Keratinocyte (primary cell): ENCODE measurements at regions not wholly inside any gene's neighbourhood (a gene's known extent, or its start where the extent isn't known, plus 50 kb on each side); places are given as distances from the start of the nearest gene placed in this dataset.

ENCODE experiments used
- DNase-seq: peaks from one replicate; pipeline ENCODE4 v3.0.0-alpha.2; 2011; ENCODE audit warnings: low read depth, missing footprints, low spot score
- FAIRE-seq: peaks from 2 replicates; lab custom pipeline; 2011; peaks lifted over from hg19 to GRCh38; lab: Jason Lieb, UNC
- H2AFZ ChIP-seq: 2 replicates; pipeline ENCODE4 v1.6.0; 2012; ENCODE audit warnings: low read length, control low read depth, inconsistent platforms; ENCODE audit not compliant: control insufficient read depth
- H3K27ac ChIP-seq: 2 replicates; pipeline ENCODE4 v1.5.1; 2011; ENCODE audit warnings: low read length; ENCODE audit not compliant: control insufficient read depth, insufficient read depth
- H3K27me3 ChIP-seq: 3 replicates; pipeline ENCODE4 v1.6.0; 2011; ENCODE audit warnings: low read length; ENCODE audit not compliant: control insufficient read depth, insufficient read depth; ENCODE audit errors: extremely low read depth
- H3K36me3 ChIP-seq, 2 experiments: 2 replicates in 1 of 2; 3 replicates in 1 of 2; pipeline ENCODE4 v1.5.1; 2011; ENCODE audit warnings: low read length in 2 of 2, mild to moderate bottlenecking in 1 of 2; ENCODE audit not compliant: control insufficient read depth in 2 of 2, insufficient read depth in 2 of 2; ENCODE audit errors: extremely low read depth in 1 of 2
- H3K4me1 ChIP-seq: 3 replicates; pipeline ENCODE4 v1.5.1; 2011; ENCODE audit warnings: low read length; ENCODE audit not compliant: control insufficient read depth, insufficient read depth; ENCODE audit errors: extremely low read depth
- H3K4me2 ChIP-seq: 3 replicates; pipeline ENCODE4 v1.6.0; 2011; ENCODE audit warnings: low read depth, low read length; ENCODE audit not compliant: control insufficient read depth, insufficient read depth; ENCODE audit errors: extremely low read depth
- H3K4me3 ChIP-seq, 3 experiments: fragments of 200-600 bp in 1 of 3; sonication (generic) in 1 of 3; 2 replicates in 2 of 3; 3 replicates in 1 of 3; pipeline ENCODE4 v1.5.1; 2011 to 2016; ENCODE audit warnings: low read length in 3 of 3, mild to moderate bottlenecking in 3 of 3, control low read depth in 2 of 3, inconsistent platforms in 1 of 3, low read depth in 1 of 3, mixed read lengths in 1 of 3, mixed run types in 1 of 3, moderate library complexity in 1 of 3; ENCODE audit not compliant: control insufficient read depth in 2 of 3, insufficient read depth in 2 of 3; ENCODE audit errors: extremely low read depth in 1 of 3
- H3K79me2 ChIP-seq: 2 replicates; pipeline ENCODE4 v1.6.0; 2012; ENCODE audit warnings: low read length; ENCODE audit not compliant: control insufficient read depth, insufficient read depth
- H3K9ac ChIP-seq: 3 replicates; pipeline ENCODE4 v1.6.0; 2011; ENCODE audit warnings: low read length; ENCODE audit not compliant: control insufficient read depth, insufficient read depth; ENCODE audit errors: extremely low read depth
- H3K9me1 ChIP-seq: 3 replicates; pipeline ENCODE4 v1.6.0; 2011; ENCODE audit warnings: low read length; ENCODE audit not compliant: control insufficient read depth, insufficient read depth; ENCODE audit errors: extremely low read depth
- H3K9me3 ChIP-seq: 2 replicates; pipeline ENCODE4 v1.5.1; 2012; ENCODE audit warnings: low read depth, low read length; ENCODE audit not compliant: control insufficient read depth
- H4K20me1 ChIP-seq: 3 replicates; pipeline ENCODE4 v1.6.0; 2011; ENCODE audit warnings: low read length; ENCODE audit not compliant: control insufficient read depth, insufficient read depth; ENCODE audit errors: extremely low read depth
- CTCF ChIP-seq, 3 experiments: IDR thresholded peaks in 1 of 3; conservative IDR thresholded peaks in 1 of 3; optimal IDR thresholded peaks in 1 of 3; 2 replicates in 2 of 3; 3 replicates in 1 of 3; pipeline versions ENCODE3 to v1.5.1; 2011; ENCODE audit warnings: low read length in 3 of 3, mild to moderate bottlenecking in 3 of 3, moderate library complexity in 2 of 3, control low read depth in 1 of 3, inconsistent platforms in 1 of 3; ENCODE audit not compliant: insufficient read depth in 2 of 3; ENCODE audit errors: extremely low read depth in 1 of 3
- EZH2 ChIP-seq: IDR thresholded peaks from one replicate; pipeline ENCODE4 v1.6.1; 2012; ENCODE audit warnings: inconsistent platforms, mild to moderate bottlenecking, low read length, moderate library complexity
- dilution Hi-C: fragments of 300-500 bp; cut with MboI; formaldehyde crosslinking; loops from one replicate; pipeline ENCODE4 v1.7.0; 2020; ENCODE audit warnings: low sequenced_read_pairs; ENCODE audit not compliant: extremely low pct_ligation_motif_present

GRCh38 chr3:118337649-118338048 is 697.0 kb downstream of the IGSF11 start:
- H3K9me1 ChIP-seq: no peaks in the 10 kb centered on the region
- no peak overlapping the region for H3K27ac ChIP-seq
- no peaks in the 10 kb centered on the region for H3K27me3 ChIP-seq
- H4K20me1 ChIP-seq: no peaks in the 10 kb centered on the region
- no peaks in the 10 kb centered on the region for H3K79me2 ChIP-seq
- H2AFZ ChIP-seq: no peak overlapping the region
- no peak overlapping the region for H3K4me3 ChIP-seq
- DNase-seq: no peak
- no peak for FAIRE-seq
- H3K4me1 ChIP-seq: no peaks in the 10 kb centered on the region
- H3K9ac ChIP-seq: no peak overlapping the region
- no peaks in the 10 kb centered on the region for H3K36me3 ChIP-seq
- no peak for TF ChIP-seq EZH2
- no peak for TF ChIP-seq CTCF (optimal IDR thresholded peaks at IDR 0.05 in 1 of 3, IDR thresholded peaks at IDR 0.05 in 1 of 3, conservative IDR thresholded peaks at IDR 0.05 in 1 of 3; ENCODE audit: extremely low read depth in 1 of 3, insufficient read depth in 2 of 3, low read length in 3 of 3)
- dilution Hi-C loops: no loop called here
- H3K9me3 ChIP-seq: peaks cover 4% of the 10 kb centered on the region
- no peak overlapping the region for H3K4me2 ChIP-seq

- Histone ChIP-seq H3K36me3 (no peaks in the 10 kb centered on the region), H3K27ac (no peak overlapping the region), H3K9ac (no peak overlapping the region), H2AFZ (no peak overlapping the region), H3K4me2 (no peak overlapping the region), H3K9me1 (no peaks in the 10 kb centered on the region), H3K27me3 (no peaks in the 10 kb centered on the region), H3K79me2 (no peaks in the 10 kb centered on the region), H4K20me1 (no peaks in the 10 kb centered on the region), H3K9me3 (no peaks in the 10 kb centered on the region), H3K4me3 (no peak overlapping the region), H3K4me1 (no peaks in the 10 kb centered on the region)
- FAIRE-seq (no peak), DNase-seq (no peak)
- TF ChIP-seq EZH2 (no peak), CTCF (optimal IDR thresholded peaks at IDR 0.05 in 1 of 3, IDR thresholded peaks at IDR 0.05 in 1 of 3, conservative IDR thresholded peaks at IDR 0.05 in 1 of 3; ENCODE audit: extremely low read depth in 1 of 3, insufficient read depth in 2 of 3, low read length in 3 of 3) (no peak)
- dilution Hi-C loops: no loop called here
These were observed 687.1 kb downstream of the IGSF11 start for GRCh38 chr3:118347396-118348168.
